ENCODE measurements at regions not wholly inside any gene's neighbourhood (a gene's known extent, or its start where the extent isn't known, plus 50 kb on each side); places are given as distances from the start of the nearest gene placed in this dataset.

GRCh38 chr13:20349564-20350381, 117.7 kb upstream of the GJB6 start:
- TF ChIP-seq CTCF (IDR thresholded peaks at IDR 0.05) = no peak
- TF ChIP-seq POLR2A (IDR thresholded peaks at IDR 0.05) = no peak
- TF ChIP-seq EP300 (IDR thresholded peaks at IDR 0.05) = no peak
- TF ChIP-seq POLR2AphosphoS5 (IDR thresholded peaks at IDR 0.05) = no peak
